IPS-18c (cell line): ENCODE measurements at regions not wholly inside any gene's neighbourhood (a gene's known extent, or its start where the extent isn't known, plus 50 kb on each side); places are given as distances from the start of the nearest gene placed in this dataset.

Source experiments
- H3K4me3 ChIP-seq: 2 replicates; pipeline ENCODE4 v1.7.0; 2013; ENCODE audit warnings: low read depth, mild to moderate bottlenecking, low read length, moderate library complexity; ENCODE audit not compliant: insufficient read depth
- H3K9me3 ChIP-seq: one replicate; pipeline ENCODE4 v1.6.1; 2013; ENCODE audit warnings: mild to moderate bottlenecking, low read length, moderate library complexity; ENCODE audit not compliant: control insufficient read depth, insufficient read depth

DNA sequence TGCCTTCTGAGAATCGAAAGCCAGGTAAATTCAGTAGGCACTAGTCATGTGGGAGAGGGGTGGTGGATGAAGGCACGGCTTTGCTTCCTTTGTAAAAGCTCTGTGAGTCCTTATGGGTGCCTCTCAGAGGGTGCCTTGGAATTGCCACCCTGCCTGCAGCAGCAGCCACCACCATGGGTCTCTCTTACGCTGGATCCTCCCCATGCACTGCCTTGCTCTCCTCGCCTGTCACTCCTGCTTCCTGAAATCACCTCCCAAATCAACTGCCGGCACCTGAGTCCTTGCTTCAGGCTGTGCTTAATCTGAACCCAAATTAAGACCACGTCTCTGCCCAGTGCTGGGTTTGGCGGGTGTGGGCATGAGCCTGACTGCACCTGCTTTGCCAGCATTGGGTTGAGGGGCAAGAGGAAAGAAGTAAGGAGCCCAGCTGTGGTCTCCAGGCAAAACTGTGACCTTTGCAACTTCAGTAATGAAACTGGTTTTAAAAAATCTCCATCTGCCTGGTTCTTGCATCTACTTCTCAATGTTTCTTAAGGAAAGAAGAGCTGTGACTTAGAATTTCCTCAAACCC, 55.9 kb upstream of the CLMN start:
- Histone ChIP-seq H3K9me3 (no peaks in the 10 kb centered on the region), H3K4me3 (no peak overlapping the region)

DNA sequence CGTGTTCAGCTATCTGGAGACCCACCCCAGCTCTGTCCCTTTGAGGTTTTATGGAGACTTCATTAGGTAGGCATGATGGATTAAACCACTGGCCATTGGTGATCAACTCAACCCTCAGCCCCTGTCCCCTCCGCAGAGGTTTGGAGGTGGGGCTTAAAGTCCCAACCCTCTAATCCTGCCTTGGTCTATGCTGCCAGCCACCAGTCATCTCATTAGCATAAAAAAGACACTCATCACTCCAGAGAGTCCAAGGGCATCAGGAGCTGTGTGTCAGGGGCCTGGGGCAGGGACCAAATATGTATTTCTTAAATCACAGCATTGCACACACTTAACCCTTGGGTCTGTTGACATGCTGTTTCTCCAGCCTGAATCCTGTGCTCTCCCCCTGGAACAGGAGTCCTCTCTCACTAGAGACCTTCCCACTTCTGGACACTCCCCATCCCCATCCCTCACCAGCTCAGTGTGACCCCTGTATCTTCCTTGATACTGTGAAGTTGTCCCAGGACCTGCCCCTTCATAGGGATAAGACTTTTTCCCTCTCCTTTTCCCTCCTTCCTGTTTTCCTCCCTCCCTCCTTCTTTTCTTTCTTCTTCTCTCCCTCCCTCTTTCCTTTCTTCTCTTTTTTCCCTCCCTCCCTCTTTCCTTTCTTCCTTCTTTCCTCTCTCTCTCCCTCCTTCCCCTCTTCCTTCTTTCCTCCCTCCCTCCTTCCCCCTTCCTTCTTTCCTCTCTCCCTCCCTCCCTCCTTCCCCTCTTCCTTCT, 54.7 kb upstream of the CLMN start:
- Histone ChIP-seq H3K4me3 (no peak overlapping the region), H3K9me3 (no peaks in the 10 kb centered on the region)

DNA sequence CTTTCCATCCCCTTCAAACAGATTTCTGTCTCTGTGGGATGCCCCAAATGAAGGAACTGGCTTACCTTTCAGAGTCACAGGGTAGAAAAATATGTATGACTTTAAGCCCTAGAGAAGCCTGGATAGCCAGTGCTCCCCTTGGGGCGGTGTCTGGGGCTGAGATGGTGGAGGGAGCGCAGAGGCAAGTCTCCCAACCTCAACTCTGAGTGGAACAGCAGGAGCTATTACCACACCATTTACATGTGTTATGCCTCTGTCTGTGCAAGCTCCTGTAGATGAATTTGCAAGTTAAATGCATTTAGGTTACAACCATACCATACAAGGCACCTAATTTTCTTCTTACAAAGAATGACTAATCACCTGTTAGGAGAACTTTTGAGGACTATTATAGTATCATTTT, 50.4 kb upstream of the CLMN start:
- Histone ChIP-seq H3K9me3 (no peaks in the 10 kb centered on the region), H3K4me3 (no peak overlapping the region)
